ENCODE measurements at regions not wholly inside any gene's neighbourhood (a gene's known extent, or its start where the extent isn't known, plus 50 kb on each side); places are given as distances from the start of the nearest gene placed in this dataset.
"Not testable (repeated sequence)": the region's sequence is repeated elsewhere in the genome, so short reads cannot be mapped to it uniquely, and the experiment has no call there.

DNA sequence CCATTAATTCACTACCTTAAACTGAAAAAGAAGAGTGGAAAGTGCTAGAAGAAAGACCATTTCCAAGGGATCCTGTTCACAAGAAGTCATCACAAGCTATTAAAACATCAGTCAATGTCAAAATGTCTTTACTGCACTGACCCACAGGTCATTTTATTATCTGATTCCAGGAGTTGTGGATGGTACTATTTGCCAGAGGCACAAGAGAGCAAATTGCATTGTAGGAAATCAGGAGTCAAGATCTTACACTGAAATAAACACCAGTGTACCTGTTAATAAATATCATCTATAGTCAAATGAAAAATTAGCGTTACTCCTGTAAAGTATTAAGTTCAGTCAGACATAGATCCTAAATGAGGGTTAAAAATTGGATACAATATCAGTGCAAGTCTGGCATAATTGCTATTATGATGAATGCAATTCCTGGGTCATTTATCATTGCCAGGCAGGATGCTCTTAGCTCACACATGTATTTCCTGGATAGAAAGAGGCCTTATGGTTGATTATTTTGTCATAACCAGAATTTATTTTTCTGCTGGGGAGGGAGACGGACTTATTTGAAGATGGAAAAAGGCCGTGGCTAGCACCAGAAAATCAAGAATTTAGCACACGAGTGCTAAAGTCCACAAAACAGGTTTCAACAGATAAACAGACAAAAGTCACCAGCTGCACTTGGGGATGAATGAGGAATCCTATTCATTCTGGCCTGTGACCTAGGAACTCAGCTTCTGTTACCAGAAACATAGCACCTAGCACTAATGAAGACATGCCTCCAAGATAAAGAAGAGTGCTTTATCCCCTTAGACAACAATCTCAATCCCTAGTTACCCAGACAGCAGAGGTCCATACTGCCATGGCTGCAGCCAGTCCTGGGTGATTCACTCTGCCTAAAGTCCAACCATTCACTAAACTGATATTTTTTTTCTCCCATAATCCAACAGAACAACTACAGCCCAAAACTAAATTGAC, 683.1 kb upstream of the POM121L12 start:
- no peaks in the 10 kb centered on the region for H3K27me3 ChIP-seq (ENCODE audit: control insufficient read depth, low read length)
- H3K4me1 ChIP-seq (ENCODE audit: control insufficient read depth, low read length) = no peaks in the 10 kb centered on the region
- H3K4me2 ChIP-seq (ENCODE audit: low read length) = no peak overlapping the region
- H3F3A ChIP-seq (ENCODE audit: control insufficient read depth, insufficient read depth) = no peaks in the 10 kb centered on the region
- H3K27ac ChIP-seq (ENCODE audit: low read depth, low read length) = no peak overlapping the region
- H3K9me2 ChIP-seq (replicated peaks; ENCODE audit: control insufficient read depth, low read length) = no peaks in the 10 kb centered on the region
- no peaks in the 10 kb centered on the region for H3K36me3 ChIP-seq (ENCODE audit: control insufficient read depth, low read length)
- TF ChIP-seq EZH2phosphoT487 (IDR thresholded peaks at IDR 0.05; ENCODE audit: borderline replicate concordance, low read length) = no peak
- TF ChIP-seq, protein P1, sequence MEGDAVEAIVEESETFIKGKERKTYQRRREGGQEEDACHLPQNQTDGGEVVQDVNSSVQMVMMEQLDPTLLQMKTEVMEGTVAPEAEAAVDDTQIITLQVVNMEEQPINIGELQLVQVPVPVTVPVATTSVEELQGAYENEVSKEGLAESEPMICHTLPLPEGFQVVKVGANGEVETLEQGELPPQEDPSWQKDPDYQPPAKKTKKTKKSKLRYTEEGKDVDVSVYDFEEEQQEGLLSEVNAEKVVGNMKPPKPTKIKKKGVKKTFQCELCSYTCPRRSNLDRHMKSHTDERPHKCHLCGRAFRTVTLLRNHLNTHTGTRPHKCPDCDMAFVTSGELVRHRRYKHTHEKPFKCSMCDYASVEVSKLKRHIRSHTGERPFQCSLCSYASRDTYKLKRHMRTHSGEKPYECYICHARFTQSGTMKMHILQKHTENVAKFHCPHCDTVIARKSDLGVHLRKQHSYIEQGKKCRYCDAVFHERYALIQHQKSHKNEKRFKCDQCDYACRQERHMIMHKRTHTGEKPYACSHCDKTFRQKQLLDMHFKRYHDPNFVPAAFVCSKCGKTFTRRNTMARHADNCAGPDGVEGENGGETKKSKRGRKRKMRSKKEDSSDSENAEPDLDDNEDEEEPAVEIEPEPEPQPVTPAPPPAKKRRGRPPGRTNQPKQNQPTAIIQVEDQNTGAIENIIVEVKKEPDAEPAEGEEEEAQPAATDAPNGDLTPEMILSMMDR (IDR thresholded peaks at IDR 0.05; ENCODE audit: low read depth, low read length, poor library complexity, severe bottlenecking) = no peak
- H4K20me1 ChIP-seq (ENCODE audit: control insufficient read depth, insufficient read depth, low read depth, low read length) = no peaks in the 10 kb centered on the region
- no peaks in the 10 kb centered on the region for H3K79me2 ChIP-seq (ENCODE audit: control insufficient read depth, low read length)
- no peak overlapping the region for H3K4me3 ChIP-seq (ENCODE audit: low read length)
- H3K9me3 ChIP-seq (ENCODE audit: control insufficient read depth, insufficient read depth, low read length) = no peaks in the 10 kb centered on the region

DNA sequence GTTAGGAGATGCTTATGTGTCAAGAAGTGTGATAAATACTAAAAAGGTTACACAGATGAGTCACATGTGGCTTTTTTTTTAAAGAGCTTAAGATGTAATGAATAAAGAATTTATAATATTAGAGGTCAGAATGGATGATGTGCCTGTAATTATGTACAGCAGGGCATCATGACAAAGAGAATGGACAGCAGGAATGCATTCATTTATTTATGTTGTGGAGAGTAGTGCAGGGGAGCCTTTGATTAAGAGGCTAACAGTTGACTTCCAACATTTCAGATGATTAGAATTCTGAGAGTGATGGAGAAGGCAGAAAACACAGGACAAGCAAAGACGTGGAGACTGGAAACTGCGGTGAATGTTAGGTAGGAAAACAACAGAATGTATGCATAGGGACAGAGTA, 691.4 kb upstream of the POM121L12 start:
- H3K79me2 ChIP-seq (ENCODE audit: control insufficient read depth, low read length) = no peaks in the 10 kb centered on the region
- H3K9me2 ChIP-seq (replicated peaks; ENCODE audit: control insufficient read depth, low read length) = no peaks in the 10 kb centered on the region
- H3K4me2 ChIP-seq (ENCODE audit: low read length) = no peak overlapping the region
- H3K4me1 ChIP-seq (ENCODE audit: control insufficient read depth, low read length) = no peaks in the 10 kb centered on the region
- no peaks in the 10 kb centered on the region for H3K27me3 ChIP-seq (ENCODE audit: control insufficient read depth, low read length)
- TF ChIP-seq, protein P1 (IDR thresholded peaks at IDR 0.05; ENCODE audit: low read depth, low read length, poor library complexity, severe bottlenecking) = no peak
- TF ChIP-seq EZH2phosphoT487 (IDR thresholded peaks at IDR 0.05; ENCODE audit: borderline replicate concordance, low read length) = no peak
- H3K36me3 ChIP-seq (ENCODE audit: control insufficient read depth, low read length) = no peaks in the 10 kb centered on the region
- H4K20me1 ChIP-seq (ENCODE audit: control insufficient read depth, insufficient read depth, low read depth, low read length) = no peaks in the 10 kb centered on the region
- no peak overlapping the region for H3K27ac ChIP-seq (ENCODE audit: low read depth, low read length)
- no peak overlapping the region for H3K4me3 ChIP-seq (ENCODE audit: low read length)
- H3F3A ChIP-seq (ENCODE audit: control insufficient read depth, insufficient read depth) = no peaks in the 10 kb centered on the region
- H3K9me3 ChIP-seq (ENCODE audit: control insufficient read depth, insufficient read depth, low read length) = peaks cover 4% of the 10 kb centered on the region; the same call in 1 of the 2 replicates

DNA sequence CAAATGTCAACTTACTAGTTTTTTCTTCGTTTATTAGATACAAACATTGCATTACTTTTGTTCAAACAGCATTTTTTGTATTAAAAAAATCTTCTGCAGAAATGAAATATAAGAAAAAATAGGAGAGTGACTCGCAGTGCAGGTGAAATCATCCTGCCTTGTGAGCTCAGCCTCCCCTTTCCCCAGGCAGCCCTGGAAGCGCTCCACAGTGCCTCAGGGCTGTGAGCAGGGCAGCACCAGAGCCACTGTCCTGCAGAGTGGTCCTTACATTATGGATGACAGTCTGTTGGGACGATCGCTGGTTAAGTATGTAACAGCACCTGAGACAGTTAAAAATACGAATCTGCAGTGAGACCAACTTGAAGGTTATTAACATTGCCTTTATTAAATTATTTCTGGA, 695.4 kb upstream of the POM121L12 start:
- Histone ChIP-seq H3K9me3 (ENCODE audit: control insufficient read depth, insufficient read depth, low read length) (peaks cover 27% of the 10 kb centered on the region; the same call in 1 of the 2 replicates), H3F3A (ENCODE audit: control insufficient read depth, insufficient read depth) (no peaks in the 10 kb centered on the region), H3K4me1 (ENCODE audit: control insufficient read depth, low read length) (no peaks in the 10 kb centered on the region), H3K27me3 (ENCODE audit: control insufficient read depth, low read length) (no peaks in the 10 kb centered on the region), H3K9me2 (replicated peaks; ENCODE audit: control insufficient read depth, low read length) (no peaks in the 10 kb centered on the region), H3K4me3 (ENCODE audit: low read length) (no peak overlapping the region), H3K79me2 (ENCODE audit: control insufficient read depth, low read length) (no peaks in the 10 kb centered on the region), H3K27ac (ENCODE audit: low read depth, low read length) (no peak overlapping the region), H3K4me2 (ENCODE audit: low read length) (no peak overlapping the region), H4K20me1 (ENCODE audit: control insufficient read depth, insufficient read depth, low read depth, low read length) (no peaks in the 10 kb centered on the region), H3K36me3 (ENCODE audit: control insufficient read depth, low read length) (no peaks in the 10 kb centered on the region)
- TF ChIP-seq EZH2phosphoT487 (IDR thresholded peaks at IDR 0.05; ENCODE audit: borderline replicate concordance, low read length) = no peak
- TF ChIP-seq, protein P1 (IDR thresholded peaks at IDR 0.05; ENCODE audit: low read depth, low read length, poor library complexity, severe bottlenecking) = no peak

DNA sequence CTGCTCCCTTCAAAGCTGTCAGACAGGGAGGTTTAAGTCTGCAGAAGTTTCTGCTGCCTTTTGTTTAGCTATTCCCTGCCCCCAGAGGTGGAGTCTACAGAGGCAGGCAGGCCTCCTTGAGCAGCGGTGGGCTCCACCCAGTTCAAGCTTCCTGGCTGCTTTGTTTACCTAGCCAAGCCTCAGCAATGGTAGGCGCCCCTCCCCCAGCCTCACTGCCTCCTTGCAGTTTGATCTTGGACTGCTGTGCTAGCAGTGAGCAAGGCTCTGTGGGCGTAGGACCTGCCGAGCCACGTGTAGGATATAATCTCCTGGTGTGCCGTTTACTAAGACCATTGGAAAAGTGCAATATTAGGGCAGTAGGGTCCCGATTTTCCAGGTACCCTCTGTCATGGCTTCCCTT, 707.1 kb upstream of the POM121L12 start:
- H4K20me1 ChIP-seq (ENCODE audit: control insufficient read depth, insufficient read depth, low read depth, low read length); H3F3A ChIP-seq (ENCODE audit: control insufficient read depth, insufficient read depth); H3K4me1 ChIP-seq (ENCODE audit: control insufficient read depth, low read length); H3K27me3 ChIP-seq (ENCODE audit: control insufficient read depth, low read length); H3K9me2 ChIP-seq (replicated peaks; ENCODE audit: control insufficient read depth, low read length); H3K4me2 ChIP-seq (ENCODE audit: low read length); H3K79me2 ChIP-seq (ENCODE audit: control insufficient read depth, low read length); H3K36me3 ChIP-seq (ENCODE audit: control insufficient read depth, low read length); H3K4me3 ChIP-seq (ENCODE audit: low read length); H3K27ac ChIP-seq (ENCODE audit: low read depth, low read length): not testable (repeated sequence)
- H3K9me3 ChIP-seq (ENCODE audit: control insufficient read depth, insufficient read depth, low read length) = peaks cover 12% of the 10 kb centered on the region; the same call in 1 of the 2 replicates

Data from DOHH2 (cell line).